ENCODE measurements at regions not wholly inside any gene's neighbourhood (a gene's known extent, or its start where the extent isn't known, plus 50 kb on each side); places are given as distances from the start of the nearest gene placed in this dataset.
"Not testable (repeated sequence)": the region's sequence is repeated elsewhere in the genome, so short reads cannot be mapped to it uniquely, and the experiment has no call there.

DNA sequence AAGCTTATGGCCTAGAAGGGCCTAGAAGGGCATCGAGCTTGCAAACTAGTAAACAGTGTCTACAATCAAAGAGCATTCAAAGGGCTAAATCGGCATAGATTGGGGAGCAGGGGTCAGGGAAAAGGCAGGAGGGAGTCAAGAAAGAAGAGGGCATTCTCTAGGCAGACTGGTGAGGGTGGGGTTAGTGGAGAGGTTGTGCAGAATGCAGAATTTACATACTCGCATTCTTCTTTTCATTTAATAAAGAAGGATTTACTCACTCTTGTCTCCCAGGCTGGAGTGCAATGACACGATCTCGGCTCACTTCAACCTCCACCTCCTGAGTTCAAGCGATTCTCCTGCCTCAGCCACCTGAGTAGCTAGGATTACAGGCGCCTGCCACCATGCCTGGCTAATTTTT lies 110.7 kb downstream of the TRIM43 start:
- DNase-seq (ENCODE audit: extremely low spot score) = no peak
- TF ChIP-seq, protein P1, sequence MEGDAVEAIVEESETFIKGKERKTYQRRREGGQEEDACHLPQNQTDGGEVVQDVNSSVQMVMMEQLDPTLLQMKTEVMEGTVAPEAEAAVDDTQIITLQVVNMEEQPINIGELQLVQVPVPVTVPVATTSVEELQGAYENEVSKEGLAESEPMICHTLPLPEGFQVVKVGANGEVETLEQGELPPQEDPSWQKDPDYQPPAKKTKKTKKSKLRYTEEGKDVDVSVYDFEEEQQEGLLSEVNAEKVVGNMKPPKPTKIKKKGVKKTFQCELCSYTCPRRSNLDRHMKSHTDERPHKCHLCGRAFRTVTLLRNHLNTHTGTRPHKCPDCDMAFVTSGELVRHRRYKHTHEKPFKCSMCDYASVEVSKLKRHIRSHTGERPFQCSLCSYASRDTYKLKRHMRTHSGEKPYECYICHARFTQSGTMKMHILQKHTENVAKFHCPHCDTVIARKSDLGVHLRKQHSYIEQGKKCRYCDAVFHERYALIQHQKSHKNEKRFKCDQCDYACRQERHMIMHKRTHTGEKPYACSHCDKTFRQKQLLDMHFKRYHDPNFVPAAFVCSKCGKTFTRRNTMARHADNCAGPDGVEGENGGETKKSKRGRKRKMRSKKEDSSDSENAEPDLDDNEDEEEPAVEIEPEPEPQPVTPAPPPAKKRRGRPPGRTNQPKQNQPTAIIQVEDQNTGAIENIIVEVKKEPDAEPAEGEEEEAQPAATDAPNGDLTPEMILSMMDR (IDR thresholded peaks at IDR 0.05; ENCODE audit: control extremely low read depth, extremely low read depth, low read depth, missing control alignments) = no peak
- CTCF ChIA-PET = interaction anchor here (1.2 kb wide), 1 partner anchor 9 kb away, joined by 3 read pairs; no protein-coding TSS in a partner anchor
- POLR2A ChIA-PET = no interaction called here

DNA sequence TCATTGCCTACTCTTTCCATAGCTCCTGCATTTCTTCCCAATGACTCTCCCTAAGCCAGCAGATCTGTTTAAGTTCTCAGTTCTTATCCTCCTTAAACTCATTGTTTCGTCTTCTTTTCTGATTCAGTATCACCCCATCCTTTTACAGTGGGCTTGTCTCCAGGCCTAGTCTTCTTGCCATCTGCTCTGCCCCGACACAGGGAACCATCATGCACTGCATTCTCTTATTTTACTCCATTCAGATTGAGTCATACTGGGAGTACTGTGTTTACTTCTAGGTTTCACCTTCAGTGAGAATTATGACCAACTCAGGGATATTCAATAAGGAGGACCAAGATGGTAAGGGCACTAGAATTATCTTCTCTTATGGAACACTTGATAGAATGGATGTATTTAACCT lies 115.4 kb downstream of the TRIM43 start:
- DNase-seq (ENCODE audit: extremely low spot score); CTCF ChIA-PET; POLR2A ChIA-PET: not testable (repeated sequence)

DNA sequence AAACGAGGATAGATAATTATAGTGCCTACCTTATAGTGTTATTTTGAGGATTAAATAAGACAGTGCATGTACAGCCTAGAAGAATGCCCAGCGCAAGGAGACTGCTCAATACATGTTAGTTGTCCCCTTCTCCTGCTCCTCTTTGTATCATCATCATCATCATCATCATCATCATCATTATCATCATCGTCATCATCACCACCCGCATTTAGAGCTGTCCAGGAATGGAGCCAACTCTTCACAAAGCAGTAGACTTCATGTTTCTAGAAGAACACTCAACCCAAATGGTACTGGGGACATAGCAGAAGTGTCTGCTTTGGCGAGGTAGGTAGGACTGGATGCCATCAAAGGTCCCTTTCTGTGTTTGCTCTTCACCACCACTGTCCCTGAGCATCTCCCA lies 116.0 kb downstream of the TRIM43 start:
- ChIA-PET CTCF (no interaction called here), POLR2A (no interaction called here)
- no peak for DNase-seq (ENCODE audit: extremely low spot score)
- TF ChIP-seq, protein P1 (IDR thresholded peaks at IDR 0.05; ENCODE audit: control extremely low read depth, extremely low read depth, low read depth, missing control alignments) = no peak

DNA sequence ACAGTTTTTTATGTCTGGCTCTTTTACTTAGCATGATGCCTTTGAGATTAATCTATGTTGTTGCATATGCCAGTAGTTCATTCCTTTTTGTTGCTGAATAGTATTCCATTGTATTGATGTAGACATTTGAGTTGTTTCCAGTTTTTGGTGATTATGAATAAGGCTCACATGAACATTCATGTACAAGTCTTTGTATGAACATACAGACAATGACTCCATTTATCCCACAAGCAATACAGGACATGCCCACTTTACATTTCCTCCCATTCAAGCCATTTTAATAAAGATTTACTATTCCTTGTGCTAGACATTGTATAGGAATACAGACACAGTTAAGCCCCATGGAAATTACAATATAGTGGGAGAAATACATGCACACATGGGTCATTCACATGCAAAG lies 118.0 kb downstream of the TRIM43 start:
- TF ChIP-seq, protein P1 (IDR thresholded peaks at IDR 0.05; ENCODE audit: control extremely low read depth, extremely low read depth, low read depth, missing control alignments) = no peak
- CTCF ChIA-PET = interaction anchor here (1.1 kb wide), 1 partner anchor 18 kb away, joined by 3 read pairs; no protein-coding TSS in a partner anchor
- no peak for DNase-seq (ENCODE audit: extremely low spot score)
- POLR2A ChIA-PET = no interaction called here

DNA sequence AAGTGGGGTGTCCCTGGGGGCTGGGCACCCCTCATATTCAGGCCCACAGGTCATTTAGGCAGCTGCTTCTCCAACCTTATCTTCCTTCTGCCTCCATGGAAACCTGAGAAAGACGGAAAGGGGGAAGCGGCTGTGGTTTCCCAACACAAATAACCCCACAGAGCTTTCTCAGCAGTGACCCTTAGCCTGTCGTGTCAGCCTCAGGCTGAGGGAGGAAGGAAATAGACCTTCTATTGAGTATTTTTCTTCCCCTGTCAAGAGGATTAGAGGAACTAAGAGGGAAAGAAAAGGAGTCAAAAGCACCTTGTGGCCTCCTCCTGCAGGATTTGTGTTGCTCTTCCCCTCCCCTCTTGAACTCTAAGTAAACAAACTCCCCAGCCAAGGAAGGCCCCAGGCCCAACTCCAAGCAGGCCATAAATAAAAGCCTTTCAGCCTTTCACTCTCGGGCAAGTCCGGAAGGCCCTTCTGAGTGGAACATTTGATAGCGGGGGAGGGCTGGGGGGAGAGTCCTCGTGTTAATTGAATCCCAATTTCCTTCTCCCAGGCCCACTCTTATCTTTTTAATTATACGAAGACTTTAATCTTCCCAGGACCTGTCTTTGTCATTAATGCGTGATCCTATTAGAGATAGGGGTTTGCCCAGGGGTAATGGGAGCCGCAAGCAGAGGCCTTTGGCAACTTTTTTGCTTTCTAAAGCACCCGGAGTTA lies 121.8 kb downstream of the TRIM43 start:
- CTCF ChIA-PET; POLR2A ChIA-PET; DNase-seq (ENCODE audit: extremely low spot score): not testable (repeated sequence)

DNA sequence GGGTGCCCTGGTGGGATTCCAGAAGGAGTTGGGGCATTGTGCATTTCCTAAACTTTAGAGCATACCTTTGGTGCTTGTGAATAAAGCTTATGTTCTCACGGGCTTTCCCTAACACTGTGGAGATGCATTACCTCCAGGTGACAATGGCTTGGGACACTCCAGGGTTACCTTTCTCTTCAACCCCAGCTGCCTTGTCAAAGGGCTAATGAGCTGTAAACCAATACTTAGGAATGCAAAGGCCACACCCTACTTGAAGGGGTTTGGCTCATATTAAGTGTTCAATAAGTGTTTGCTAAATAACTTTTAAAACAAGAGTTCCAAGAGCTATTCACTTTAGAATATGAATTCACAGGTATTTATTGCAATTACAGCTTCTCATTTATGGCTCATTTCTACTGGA lies 122.6 kb downstream of the TRIM43 start:
- ChIA-PET CTCF (interaction anchor here (1.1 to 1.4 kb wide), 2 partner anchors 20 to 325 kb away, joined by 3 to 4 read pairs; no protein-coding TSS in a partner anchor), POLR2A (interaction anchor here (0.6 kb wide), 1 partner anchor 94 kb away, joined by 3 read pairs; no protein-coding TSS in a partner anchor)

DNA sequence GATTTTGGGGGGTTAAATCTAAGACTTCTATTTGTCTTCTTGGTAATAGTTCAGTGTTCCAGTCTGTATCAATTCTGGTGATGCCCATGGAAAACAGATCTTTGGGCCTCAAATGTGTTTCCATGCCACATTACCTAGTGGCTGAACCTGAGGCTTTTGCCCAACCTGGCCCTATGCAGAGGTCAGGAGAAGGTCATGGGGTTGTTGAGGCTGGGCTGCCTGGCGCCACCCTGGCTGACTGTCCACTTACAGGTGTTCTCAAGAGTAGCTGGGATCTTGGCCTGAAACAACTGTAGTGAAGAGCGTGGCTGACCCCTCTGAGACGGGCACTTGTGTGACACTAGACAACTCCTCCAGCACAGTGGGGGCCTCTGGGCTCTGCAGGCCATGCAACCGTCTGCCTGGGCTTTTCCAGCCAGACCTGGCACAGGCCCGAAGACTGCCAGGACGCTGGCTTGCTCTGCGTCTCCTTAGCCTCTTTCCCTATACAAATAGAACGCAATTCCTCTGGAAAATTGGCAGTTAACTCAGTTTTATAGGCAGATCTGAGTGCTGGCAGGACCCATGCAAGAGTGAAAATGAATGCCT lies 127.8 kb downstream of the TRIM43 start:
- no peak for DNase-seq (ENCODE audit: extremely low spot score)
- ChIA-PET CTCF (no interaction called here), POLR2A (no interaction called here)
- TF ChIP-seq, protein P1 (IDR thresholded peaks at IDR 0.05; ENCODE audit: control extremely low read depth, extremely low read depth, low read depth, missing control alignments) = no peak

More for the DNA sequence above, 122.6 kb downstream of the TRIM43 start:
- DNase-seq (ENCODE audit: extremely low spot score) = not testable (repeated sequence)

DNA sequence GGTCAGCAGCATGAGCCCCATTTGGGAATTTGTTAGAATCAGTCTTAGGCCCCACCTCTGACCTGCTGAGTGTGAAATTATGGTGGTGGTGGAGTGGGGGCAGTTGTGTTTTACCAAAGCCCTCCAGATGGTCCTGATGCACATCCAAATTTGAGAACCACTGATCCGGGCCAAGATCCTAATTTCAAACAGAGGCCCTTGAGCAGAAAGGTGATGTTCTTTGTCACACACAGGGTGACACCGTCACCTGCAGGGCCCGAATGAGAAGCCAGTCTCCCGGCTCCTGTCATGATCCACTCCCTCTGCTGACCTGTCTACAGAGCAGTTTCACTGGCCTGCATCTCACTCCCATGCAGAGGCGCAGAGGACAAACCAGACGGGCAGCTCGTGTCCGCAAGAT lies 129.9 kb downstream of the TRIM43 start:
- TF ChIP-seq, protein P1 (IDR thresholded peaks at IDR 0.05; ENCODE audit: control extremely low read depth, extremely low read depth, low read depth, missing control alignments) = no peak
- POLR2A ChIA-PET = no interaction called here
- CTCF ChIA-PET = no interaction called here
- DNase-seq (ENCODE audit: extremely low spot score) = no peak

Measured in GM10248 (cell line).